HCT116 (cell line): ENCODE measurements at regions not wholly inside any gene's neighbourhood (a gene's known extent, or its start where the extent isn't known, plus 50 kb on each side); places are given as distances from the start of the nearest gene placed in this dataset.

Experiments
- ATAC-seq: fragments of 200-7000 bp; cut with Tn5 transposase; 2 replicates; pipeline ENCODE4 v1.9.1; 2020; ENCODE audit warnings: mild to moderate bottlenecking, moderate library complexity
- BruUV-seq: library from RNA; stranded (reverse); fragments of 400-500 nt; replicated peaks from 2 replicates; lab custom pipeline; 2021; lab: Mats Ljungman, UMichigan
- CTCF ChIA-PET: fragments of 300-600 bp; sonication (Branson Sonifier 250); formaldehyde crosslinking; loops from one replicate; lab custom pipeline; 2021; ENCODE audit warnings: antibody characterized with exemption; lab: Charles Lee
- POLR2A ChIA-PET: fragments of 300-600, 350-600 bp; sonication (Branson Sonifier 250); formaldehyde crosslinking; loops from one replicate; lab custom pipeline; 2021; ENCODE audit warnings: antibody characterized with exemption; lab: Charles Lee
- RAD21 ChIA-PET, 2 experiments: fragments of 300-600 bp; sonication (Branson Sonifier 250); formaldehyde crosslinking; loops; one replicate each; lab custom pipeline; 2023; ENCODE audit warnings: low total read pairs in 2 of 2; ENCODE audit not compliant: uncharacterized antibody in 2 of 2, unreplicated experiment in 2 of 2, low non-redundant PET in 1 of 2; lab: Charles Lee
- DNase-seq: peaks from one replicate; pipeline ENCODE4 v3.0.0-alpha.2; 2010; ENCODE audit warnings: low read depth, low spot score
- H2AFZ ChIP-seq: fragments of 200-600 bp; shearing (Covaris generic), sonication (generic); 2 replicates; pipeline ENCODE4 v1.6.1; 2017; ENCODE audit warnings: low read depth, mixed run types, mixed read lengths, antibody characterized with exemption, low read length; ENCODE audit not compliant: poor library complexity, severe bottlenecking
- H3K27ac ChIP-seq: 2 replicates; pipeline ENCODE4 v1.5.1; 2012; ENCODE audit warnings: low read depth, low read length
- H3K27me3 ChIP-seq: fragments of 200-600 bp; sonication (generic); 2 replicates; pipeline ENCODE4 v1.6.1; 2016; ENCODE audit warnings: mixed run types, low read length, mixed read lengths; ENCODE audit not compliant: insufficient read depth
- H3K36me3 ChIP-seq, 2 experiments: fragments of 200-500 bp in 1 of 2; fragments of 200-600 bp in 1 of 2; sonication (Bioruptor generic) in 1 of 2; sonication (generic) in 1 of 2; 2 replicates each; pipeline versions ENCODE4 v1.5.1 to v1.6.1; 2014 to 2016; ENCODE audit warnings: low read length in 2 of 2, inconsistent platforms in 1 of 2, mixed read lengths in 1 of 2, mixed run types in 1 of 2; ENCODE audit not compliant: insufficient read depth in 2 of 2, control insufficient read depth in 1 of 2
- H3K4me1 ChIP-seq, 2 experiments: fragments of 200-600 bp in 1 of 2; sonication (generic) in 1 of 2; 2 replicates each; pipeline versions ENCODE4 v1.5.1 to v1.6.1; 2012 to 2017; ENCODE audit warnings: low read length in 2 of 2, inconsistent platforms in 1 of 2, mild to moderate bottlenecking in 1 of 2, mixed read lengths in 1 of 2, mixed run types in 1 of 2, moderate library complexity in 1 of 2; ENCODE audit not compliant: insufficient read depth in 2 of 2, control insufficient read depth in 1 of 2
- H3K4me2 ChIP-seq: fragments of 200-600 bp; sonication (generic); 2 replicates; pipeline ENCODE4 v1.6.1; 2017; ENCODE audit warnings: mixed run types, low read length, mixed read lengths
- H3K4me3 ChIP-seq, 2 experiments: fragments of 200-600 bp in 1 of 2; sonication (generic) in 1 of 2; replicated peaks in 1 of 2; 2 replicates each; pipeline ENCODE4 v1.5.1; 2011 to 2016; ENCODE audit warnings: low read length in 2 of 2, control low read depth in 1 of 2, low read depth in 1 of 2, mild to moderate bottlenecking in 1 of 2, mixed read lengths in 1 of 2, mixed run types in 1 of 2
- H3K79me2 ChIP-seq: fragments of 200-600 bp; sonication (generic); 2 replicates; pipeline ENCODE4 v1.6.1; 2017; ENCODE audit warnings: mild to moderate bottlenecking, mixed run types, low read length, moderate library complexity, mixed read lengths; ENCODE audit not compliant: insufficient read depth
- H3K9ac ChIP-seq: fragments of 200-600 bp; sonication (generic); 2 replicates; pipeline ENCODE4 v1.6.1; 2016; ENCODE audit warnings: low read length, mixed read lengths
- H3K9me2 ChIP-seq: fragments of 200-600 bp; sonication (generic), shearing (Covaris generic); 2 replicates; pipeline ENCODE4 v1.6.1; 2017; ENCODE audit warnings: mixed run types, mild to moderate bottlenecking, moderate library complexity; ENCODE audit not compliant: insufficient read depth
- H3K9me3 ChIP-seq, 2 experiments: fragments of 200-500 bp in 1 of 2; fragments of 200-600 bp in 1 of 2; sonication (Bioruptor generic) in 1 of 2; sonication (generic) in 1 of 2; 2 replicates each; pipeline ENCODE4 v1.6.1; 2014 to 2017; ENCODE audit warnings: low read length in 2 of 2, mixed read lengths in 2 of 2, inconsistent platforms in 1 of 2, low read depth in 1 of 2, mild to moderate bottlenecking in 1 of 2, mixed run types in 1 of 2, moderate library complexity in 1 of 2; ENCODE audit not compliant: control insufficient read depth in 1 of 2, insufficient read depth in 1 of 2
- H4K20me1 ChIP-seq: fragments of 200-600 bp; sonication (generic), shearing (Covaris generic); 2 replicates; pipeline ENCODE4 v1.6.1; 2017; ENCODE audit warnings: mixed run types, mild to moderate bottlenecking, moderate library complexity; ENCODE audit not compliant: insufficient read depth
- EGR1 ChIP-seq: IDR thresholded peaks from 2 replicates; pipeline ENCODE4 v1.6.1; 2012; ENCODE audit warnings: low read depth
- EZH2 ChIP-seq: fragments of 200-600 bp; sonication (generic); IDR thresholded peaks from 2 replicates; pipeline ENCODE4 v1.6.1; 2017; ENCODE audit warnings: antibody characterized with exemption, mixed run types
- EZH2phosphoT487 ChIP-seq: fragments of 200-600 bp; IDR thresholded peaks from 2 replicates; pipeline ENCODE4 v1.6.1; 2018; ENCODE audit warnings: antibody characterized with exemption, borderline replicate concordance
- FOSL1 ChIP-seq: IDR thresholded peaks from 2 replicates; pipeline ENCODE4 v1.6.1; 2012; ENCODE audit warnings: low read depth
- JUND ChIP-seq: IDR thresholded peaks from 2 replicates; pipeline ENCODE4 v1.6.1; 2012
- POLR2AphosphoS5 ChIP-seq: IDR thresholded peaks from 2 replicates; pipeline ENCODE4 v1.6.1; 2011; ENCODE audit warnings: mild to moderate bottlenecking, low read depth, low read length, moderate library complexity
- RAD21 ChIP-seq: IDR thresholded peaks from 2 replicates; pipeline ENCODE4 v1.6.1; 2012; ENCODE audit warnings: low read depth, mild to moderate bottlenecking
- REST ChIP-seq: IDR thresholded peaks from 2 replicates; pipeline ENCODE4 v1.6.1; 2012; ENCODE audit warnings: low read depth
- SRF ChIP-seq: IDR thresholded peaks from 2 replicates; pipeline ENCODE4 v1.6.1; 2012; ENCODE audit warnings: low read depth
- TCF7L2 ChIP-seq: IDR thresholded peaks from 2 replicates; pipeline ENCODE4 v1.7.0; 2011; ENCODE audit warnings: borderline replicate concordance, inconsistent platforms; ENCODE audit not compliant: insufficient read depth, insufficient read length; ENCODE audit errors: extremely low read depth
- YY1 ChIP-seq: IDR thresholded peaks from 2 replicates; pipeline ENCODE4 v1.6.1; 2011; ENCODE audit warnings: low read length, low read depth, moderate library complexity, mild to moderate bottlenecking; ENCODE audit not compliant: insufficient replicate concordance; ENCODE audit errors: extremely low read depth
- ZBTB33 ChIP-seq: IDR thresholded peaks from 2 replicates; pipeline ENCODE4 v1.6.1; 2011; ENCODE audit warnings: mild to moderate bottlenecking, low read length, moderate library complexity; ENCODE audit not compliant: insufficient replicate concordance; ENCODE audit errors: extremely low read depth
- ZFX ChIP-seq: fragments of 450-650 bp; IDR thresholded peaks from 2 replicates; pipeline ENCODE4 v1.6.1; 2017
- intact Hi-C: fragments of 100-400 bp; cut with micrococcal nuclease; formaldehyde crosslinking; loops from 2 replicates; pipeline ENCODE4 v1.10.0; 2022

GRCh38 chrX:6685489-6685888 is 150.6 kb upstream of the VCX3A start:
- no peak overlapping the region for H3K4me3 ChIP-seq
- no peak for DNase-seq
- TF ChIP-seq SRF (no peak), FOSL1 (no peak), RAD21 (no peak), EZH2 (no peak), REST (no peak), EGR1 (no peak), JUND (no peak), EZH2phosphoT487 (no peak), POLR2AphosphoS5 (no peak), YY1 (no peak), ZFX (no peak), TCF7L2 (no peak), ZBTB33 (no peak)
- TF ChIP-seq, all 23 proteins: peak for 0
- Histone ChIP-seq H4K20me1 (no peaks in the 10 kb centered on the region), H3K4me1 (no peaks in the 10 kb centered on the region), H3K9me3 (no peaks in the 10 kb centered on the region; a peak in 1 of 4 replicates), H3K27ac (no peak overlapping the region), H3K4me2 (no peak overlapping the region), H3K9ac (no peak overlapping the region), H3K27me3 (no peaks in the 10 kb centered on the region), H3K9me2 (no peaks in the 10 kb centered on the region), H2AFZ (no peak overlapping the region), H3K36me3 (no peaks in the 10 kb centered on the region), H3K79me2 (no peaks in the 10 kb centered on the region)
- RAD21 ChIA-PET, result no interaction called here
- CTCF ChIA-PET, result no interaction called here
- intact Hi-C loops, result no loop called here
- no TSS peak for BruUV-seq
- ATAC-seq, result no peak
- POLR2A ChIA-PET, result no interaction called here
